ENCODE measurements at regions not wholly inside any gene's neighbourhood (a gene's known extent, or its start where the extent isn't known, plus 50 kb on each side); places are given as distances from the start of the nearest gene placed in this dataset.

- Histone ChIP-seq H4K8ac (ENCODE audit: low read depth in 2 of 2, low read length in 2 of 2) (no peak overlapping the region), H2BK20ac (ENCODE audit: low read depth, low read length) (no peak overlapping the region), H3K4me3 (ENCODE audit: insufficient read depth, low read depth, low read length) (no peak overlapping the region), H4K5ac (ENCODE audit: low read depth, low read length) (no peak overlapping the region), H3K79me1 (ENCODE audit: low read depth in 1 of 2, low read length in 2 of 2) (no peaks in the 10 kb centered on the region), H2BK120ac (ENCODE audit: low read depth, low read length) (no peak overlapping the region), H2BK15ac (ENCODE audit: low read depth, low read length) (no peak overlapping the region), H3K56ac (ENCODE audit: extremely low read depth, insufficient read depth, low read length) (no peak overlapping the region), H3K9me3 (ENCODE audit: control insufficient read depth, insufficient read depth, low read length) (peaks cover 29% of the 10 kb centered on the region), H3K27me3 (ENCODE audit: control insufficient read depth, insufficient read depth, low read length) (no peaks in the 10 kb centered on the region), H3K4me1 (ENCODE audit: control insufficient read depth, insufficient read depth, low read length) (no peaks in the 10 kb centered on the region), H3K14ac (replicated peaks; ENCODE audit: low read depth, low read length) (no peak overlapping the region), H2AK9ac (replicated peaks; ENCODE audit: low read depth, low read length, poor library complexity) (no peak overlapping the region), H4K20me1 (ENCODE audit: insufficient read depth, low read length) (no peaks in the 10 kb centered on the region), H2BK5ac (ENCODE audit: low read depth, low read length, poor library complexity, severe bottlenecking) (no peak overlapping the region), H2AFZ (replicated peaks; ENCODE audit: low read length, poor library complexity) (no peak overlapping the region), H2AK5ac (ENCODE audit: low read depth, low read length) (no peak overlapping the region), H3K36me3 (ENCODE audit: control insufficient read depth, insufficient read depth, low read length) (no peaks in the 10 kb centered on the region), H3K9me1 (ENCODE audit: insufficient read depth, low read length) (no peaks in the 10 kb centered on the region), H3K23ac (ENCODE audit: low read depth, low read length) (no peak overlapping the region), H3K4ac (ENCODE audit: low read depth, low read length) (no peak overlapping the region), H3K27ac (ENCODE audit: insufficient read depth, low read length) (no peak overlapping the region), H4K91ac (ENCODE audit: insufficient read depth, low read depth, low read length) (no peak overlapping the region), H3K4me2 (ENCODE audit: low read depth, low read length) (no peak overlapping the region), H3K18ac (ENCODE audit: low read depth, low read length) (no peak overlapping the region), H3K9ac (ENCODE audit: low read depth, low read length) (no peak overlapping the region)
- ChIA-PET CTCF (no interaction called here), POLR2A (ENCODE audit: unreplicated experiment) (no interaction called here)
- intact Hi-C loops (cut with micrococcal nuclease) = no loop called here
- ATAC-seq (ENCODE audit: low read depth) (no peak), DNase-seq (no peak)
- dilution Hi-C loops (cut with HindIII; ENCODE audit: low sequenced_read_pairs, unreplicated experiment) = no loop called here
- no TSS peak for BruUV-seq (replicated peaks)
- TF ChIP-seq MXI1 (IDR thresholded peaks at IDR 0.05; ENCODE audit: borderline replicate concordance, low read depth, low read length) = no peak
- no peak for TF ChIP-seq CHD1 (IDR thresholded peaks at IDR 0.05; ENCODE audit: low read depth, low read length)
- no peak for TF ChIP-seq MAZ (IDR thresholded peaks at IDR 0.05; ENCODE audit: borderline replicate concordance, low read depth, low read length)
- WGBS, 2 experiments (ENCODE audit: extremely low coverage in 2 of 2, insufficient read length in 1 of 2) = 0% methylated on average over 1 of the region's 4 CpGs; no CpG with 5 or more reads in 1 of the 2 experiments
- in situ Hi-C loops (cut with MboI; ENCODE audit: low sequenced_read_pairs) = no loop called here
These were observed 189.6 kb downstream of the GPAM start for GRCh38 chr10:111993872-111994426.
